OCI-LY1 (cell line): ENCODE measurements at regions not wholly inside any gene's neighbourhood (a gene's known extent, or its start where the extent isn't known, plus 50 kb on each side); places are given as distances from the start of the nearest gene placed in this dataset.

Experiments used
- H2AFZ ChIP-seq: fragments of 200-600 bp; sonication (generic), shearing (Covaris generic); 2 replicates; pipeline ENCODE4 v1.6.0; 2014; ENCODE audit warnings: antibody characterized with exemption, mild to moderate bottlenecking, low read length
- H3F3A ChIP-seq: fragments of 200-600 bp; sonication (generic), shearing (Covaris generic); 2 replicates; pipeline ENCODE4 v1.6.0; 2014; ENCODE audit warnings: mild to moderate bottlenecking, antibody characterized with exemption, low read length, moderate library complexity; ENCODE audit not compliant: insufficient read depth
- H3K27ac ChIP-seq: fragments of 200-600 bp; sonication (generic); 2 replicates; pipeline ENCODE4 v1.5.1; 2014; ENCODE audit warnings: low read length, mixed run types, mild to moderate bottlenecking, low read depth; ENCODE audit not compliant: poor library complexity, severe bottlenecking
- H3K27me3 ChIP-seq: fragments of 200-600 bp; sonication (generic); 2 replicates; pipeline ENCODE4 v1.6.0; 2014; ENCODE audit warnings: antibody characterized with exemption, mild to moderate bottlenecking, low read length, moderate library complexity; ENCODE audit not compliant: insufficient read depth
- H3K36me3 ChIP-seq: fragments of 200-600 bp; sonication (generic); 2 replicates; pipeline ENCODE4 v1.6.1; 2014; ENCODE audit warnings: mild to moderate bottlenecking, antibody characterized with exemption, low read length, moderate library complexity, mixed read lengths; ENCODE audit not compliant: insufficient read depth
- H3K4me1 ChIP-seq: fragments of 200-600 bp; sonication (generic); 2 replicates; pipeline ENCODE4 v1.5.1; 2014; ENCODE audit warnings: mild to moderate bottlenecking, low read length, moderate library complexity; ENCODE audit not compliant: insufficient read depth, severe bottlenecking
- H3K4me2 ChIP-seq: fragments of 200-600 bp; sonication (generic), shearing (Covaris generic); 2 replicates; pipeline ENCODE4 v1.6.1; 2014; ENCODE audit warnings: low read length
- H3K4me3 ChIP-seq: fragments of 200-600 bp; sonication (generic); 2 replicates; pipeline ENCODE4 v1.5.1; 2014; ENCODE audit warnings: low read length, low read depth, mild to moderate bottlenecking, mixed read lengths; ENCODE audit not compliant: poor library complexity, severe bottlenecking
- H3K79me2 ChIP-seq: fragments of 200-600 bp; shearing (Covaris generic); 2 replicates; pipeline ENCODE4 v1.6.1; 2016; ENCODE audit warnings: mixed run types, low read length, mixed read lengths; ENCODE audit not compliant: insufficient read depth
- H3K9ac ChIP-seq: fragments of 200-600 bp; sonication (generic), shearing (Covaris generic); 2 replicates; pipeline ENCODE4 v1.6.1; 2014; ENCODE audit warnings: mild to moderate bottlenecking, low read length, mixed read lengths
- H3K9me2 ChIP-seq: fragments of 200-600 bp; sonication (generic), shearing (Covaris generic); 2 replicates; pipeline ENCODE4 v1.6.1; 2014; ENCODE audit warnings: low read depth, mild to moderate bottlenecking, low read length, mixed read lengths
- H3K9me3 ChIP-seq: fragments of 200-600 bp; shearing (Covaris generic); 2 replicates; pipeline ENCODE4 v1.6.1; 2014; ENCODE audit warnings: low read length, mixed read lengths
- H4K20me1 ChIP-seq: fragments of 200-600 bp; sonication (generic), shearing (Covaris generic); 2 replicates; pipeline ENCODE4 v1.6.0; 2016; ENCODE audit warnings: mild to moderate bottlenecking, low read length; ENCODE audit not compliant: insufficient read depth
- CTCF ChIP-seq: fragments of 200-600 bp; sonication (generic), shearing (Covaris generic); IDR thresholded peaks from 2 replicates; pipeline ENCODE4 v1.5.1; 2017; ENCODE audit warnings: mild to moderate bottlenecking, antibody characterized with exemption, low read length, moderate library complexity, mixed read lengths
- EZH2 ChIP-seq: fragments of 200-600 bp; sonication (generic), shearing (Covaris generic); IDR thresholded peaks from 2 replicates; pipeline ENCODE4 v1.8.0; 2017; ENCODE audit warnings: borderline replicate concordance, mixed run types, mild to moderate bottlenecking, antibody characterized with exemption, low read length, moderate library complexity, mixed read lengths

GRCh38 chr2:145260081-145260480 lies 740.2 kb upstream of the ZEB2 start:
- Histone ChIP-seq H3K4me3 (no peak overlapping the region), H3K27ac (no peak overlapping the region), H3K27me3 (no peaks in the 10 kb centered on the region), H3K9me2 (no peaks in the 10 kb centered on the region), H3K4me2 (no peak overlapping the region), H3K9me3 (no peaks in the 10 kb centered on the region), H3K36me3 (no peaks in the 10 kb centered on the region), H3K4me1 (peaks cover 19% of the 10 kb centered on the region), H2AFZ (no peak overlapping the region), H3F3A (no peaks in the 10 kb centered on the region), H3K79me2 (no peaks in the 10 kb centered on the region), H4K20me1 (no peaks in the 10 kb centered on the region), H3K9ac (no peak overlapping the region)
- TF ChIP-seq CTCF (no peak), EZH2 (no peak)

- Histone ChIP-seq H3K9me3 (no peaks in the 10 kb centered on the region), H3F3A (no peaks in the 10 kb centered on the region), H3K27ac (no peak overlapping the region), H4K20me1 (no peaks in the 10 kb centered on the region), H2AFZ (no peak overlapping the region), H3K4me2 (no peak overlapping the region), H3K4me3 (no peak overlapping the region), H3K79me2 (no peaks in the 10 kb centered on the region), H3K27me3 (no peaks in the 10 kb centered on the region), H3K4me1 (peaks cover 19% of the 10 kb centered on the region), H3K9me2 (no peaks in the 10 kb centered on the region), H3K9ac (no peak overlapping the region), H3K36me3 (no peaks in the 10 kb centered on the region)
- no peak for TF ChIP-seq EZH2
- TF ChIP-seq CTCF = no peak
Observed at GRCh38 chr2:145258903-145259579, 739.1 kb upstream of the ZEB2 start.

- Histone ChIP-seq H3K79me2 (no peaks in the 10 kb centered on the region), H3K27me3 (no peaks in the 10 kb centered on the region), H3K4me1 (peaks cover 19% of the 10 kb centered on the region), H3K4me3 (no peak overlapping the region), H3K9me2 (no peaks in the 10 kb centered on the region), H3K4me2 (no peak overlapping the region), H4K20me1 (no peaks in the 10 kb centered on the region), H3K36me3 (no peaks in the 10 kb centered on the region), H2AFZ (no peak overlapping the region), H3F3A (no peaks in the 10 kb centered on the region), H3K9ac (no peak overlapping the region), H3K27ac (no peak overlapping the region), H3K9me3 (no peaks in the 10 kb centered on the region)
- no peak for TF ChIP-seq EZH2
- TF ChIP-seq CTCF = no peak
Observed at GRCh38 chr2:145257931-145258330, 738.0 kb upstream of the ZEB2 start.
